K562 (cell line): ENCODE measurements at regions not wholly inside any gene's neighbourhood (a gene's known extent, or its start where the extent isn't known, plus 50 kb on each side); places are given as distances from the start of the nearest gene placed in this dataset.

Source experiments
- ATAC-seq: fragments of 200-7000 bp; cut with Tn5 transposase; 3 replicates; pipeline ENCODE4 v1.9.1; 2020; ENCODE audit warnings: moderate library complexity
- BruUV-seq: library from RNA; stranded (reverse); fragments of 400-500 nt; replicated peaks from 2 replicates; lab custom pipeline; 2021; lab: Mats Ljungman, UMichigan
- CTCF ChIA-PET: fragments of 300-600 bp; formaldehyde crosslinking; extraction: SDS; loops from one replicate; lab custom pipeline; 2021; ENCODE audit warnings: low intra/inter-chr PET ratio; lab: Yijun Ruan, JAX
- POLR2A ChIA-PET: fragments of 300-600, 350-650 bp; sonication (Branson Sonifier 250); formaldehyde crosslinking; extraction: SDS; loops from one replicate; lab custom pipeline; 2021; ENCODE audit warnings: antibody characterized with exemption, inconsistent platforms; lab: Yijun Ruan, JAX
- DNase-seq, 4 experiments: peaks; one replicate each; pipeline versions ENCODE4 v3.0.0 to v3.0.0-alpha.2; 2011 to 2018; ENCODE audit warnings: low spot score in 3 of 4, mixed read lengths in 3 of 4; ENCODE audit errors: extremely low read depth in 1 of 4
- FAIRE-seq: peaks from 2 replicates; lab custom pipeline; 2011; peaks lifted over from hg19 to GRCh38; lab: Jason Lieb, UNC
- H2AFZ ChIP-seq: 2 replicates; pipeline ENCODE4 v1.6.0; 2011; ENCODE audit warnings: low read depth, low read length, control low read depth, inconsistent platforms
- H3K27ac ChIP-seq: fragments of 200-600 bp; 3 replicates; pipeline ENCODE4 v1.8.0; 2011; ENCODE audit warnings: low read depth, mild to moderate bottlenecking, control low read depth, inconsistent platforms, low read length, moderate library complexity, mixed read lengths; ENCODE audit errors: extremely low read depth
- H3K27me3 ChIP-seq, 2 experiments: fragments of 300-600 bp in 1 of 2; 2 replicates in 1 of 2; 3 replicates in 1 of 2; pipeline versions ENCODE4 v1.6.0 to v1.8.0; 2011; ENCODE audit warnings: inconsistent platforms in 2 of 2, low read length in 2 of 2, mild to moderate bottlenecking in 1 of 2, mixed read lengths in 1 of 2, moderate library complexity in 1 of 2; ENCODE audit not compliant: control insufficient read depth in 2 of 2, insufficient read depth in 2 of 2
- H3K36me3 ChIP-seq: fragments of 300-600 bp; 3 replicates; pipeline ENCODE4 v1.8.0; 2011; ENCODE audit warnings: mild to moderate bottlenecking, low read length, inconsistent platforms; ENCODE audit not compliant: control insufficient read depth, insufficient read depth
- H3K4me1 ChIP-seq, 2 experiments: fragments of 200-600 bp in 1 of 2; replicated peaks in 1 of 2; 2 replicates in 1 of 2; 3 replicates in 1 of 2; pipeline versions ENCODE4 v1.5.1 to v1.8.0; 2011; ENCODE audit warnings: inconsistent platforms in 2 of 2, low read length in 2 of 2, mild to moderate bottlenecking in 1 of 2, mixed read lengths in 1 of 2, moderate library complexity in 1 of 2; ENCODE audit not compliant: control insufficient read depth in 2 of 2, insufficient read depth in 2 of 2
- H3K4me2 ChIP-seq: 2 replicates; pipeline ENCODE4 v1.6.1; 2011; ENCODE audit warnings: low read length, control low read depth, inconsistent platforms, mixed read lengths; ENCODE audit not compliant: insufficient read depth
- H3K4me3 ChIP-seq: fragments of 200-600 bp; sonication (generic), shearing (Covaris generic); 2 replicates; pipeline ENCODE4 v1.5.1; 2016; ENCODE audit warnings: control low read depth, inconsistent platforms
- H3K79me2 ChIP-seq: fragments of 200-600 bp; 3 replicates; pipeline ENCODE4 v1.8.0; 2011; ENCODE audit warnings: low read length, inconsistent platforms; ENCODE audit not compliant: control insufficient read depth, insufficient read depth
- H3K9ac ChIP-seq, 2 experiments: 2 replicates each; pipeline versions ENCODE4 v1.6.0 to v1.6.1; 2011; ENCODE audit warnings: low read depth in 2 of 2, low read length in 2 of 2, control low read depth in 1 of 2, inconsistent platforms in 1 of 2, mild to moderate bottlenecking in 1 of 2, mixed read lengths in 1 of 2; ENCODE audit not compliant: insufficient read depth in 1 of 2
- H3K9me1 ChIP-seq: one replicate; pipeline ENCODE4 v1.6.0; 2011; ENCODE audit warnings: inconsistent platforms, mild to moderate bottlenecking, low read length, moderate library complexity; ENCODE audit not compliant: control insufficient read depth, insufficient read depth
- H3K9me3 ChIP-seq: replicated peaks from 2 replicates; pipeline ENCODE4 v1.5.1; 2011; ENCODE audit warnings: low read depth, low read length, inconsistent platforms; ENCODE audit not compliant: control insufficient read depth, insufficient read depth
- H4K20me1 ChIP-seq: replicated peaks from 2 replicates; pipeline ENCODE4 v1.6.1; 2011; ENCODE audit warnings: low read length, inconsistent platforms, mixed read lengths; ENCODE audit not compliant: control insufficient read depth, insufficient read depth
- CREM ChIP-seq: IDR thresholded peaks from 2 replicates; pipeline ENCODE4 v1.6.1; 2014; ENCODE audit warnings: antibody characterized with exemption, low read depth
- CUX1 ChIP-seq: fragments of 200-800 bp; sonication (Bioruptor generic); IDR thresholded peaks from 2 replicates; pipeline ENCODE4 v1.6.1; 2016; ENCODE audit warnings: missing genetic modification characterization, missing compliant biosample characterization
- GTF2E2 ChIP-seq: fragments of 200-800 bp; sonication (Bioruptor generic); IDR thresholded peaks from 2 replicates; pipeline ENCODE4 v1.6.1; 2016; ENCODE audit warnings: missing genetic modification characterization, missing compliant biosample characterization
- LCOR ChIP-seq: sonication (generic); formaldehyde crosslinking; IDR thresholded peaks from 2 replicates; pipeline ENCODE4 v1.8.0; 2022; ENCODE audit warnings: mild to moderate bottlenecking, missing genetic modification reagents
- RFX7 ChIP-seq: fragments of 250-450 bp; sonication (Bioruptor Pico); IDR thresholded peaks from 2 replicates; pipeline ENCODE4 v1.5.1; 2021; ENCODE audit warnings: mild to moderate bottlenecking
- TEAD1 ChIP-seq, 2 experiments: fragments of 450-650 bp in 1 of 2; sonication (generic) in 1 of 2; formaldehyde crosslinking; IDR thresholded peaks; 2 replicates each; pipeline versions ENCODE4 v1.4.0 to v1.8.0; 2020 to 2022; ENCODE audit warnings: mild to moderate bottlenecking in 2 of 2, missing genetic modification reagents in 1 of 2
- TEAD2 ChIP-seq: fragments of 450-650 bp; IDR thresholded peaks from 2 replicates; pipeline ENCODE4 v1.6.1; 2016; ENCODE audit warnings: missing genetic modification characterization, control low read depth, missing compliant biosample characterization
- ZBTB12 ChIP-seq: fragments of 250-450 bp; sonication (Bioruptor Pico); IDR thresholded peaks from 2 replicates; pipeline ENCODE4 v1.4.0; 2020
- WGBS: fragments of 100-300 bp; shearing (Covaris generic); methylation state at CpG from one replicate; pipeline ENCODE4 v1.1.6; 2016; ENCODE audit warnings: low coverage, mixed read lengths; ENCODE audit not compliant: insufficient coverage; ENCODE audit errors: missing lambda C conversion rate; 5-methylcytosine and 5-hydroxymethylcytosine counted together
- in situ Hi-C: fragments of 300-500 bp; cut with MboI; formaldehyde crosslinking; loops from 4 replicates; pipeline ENCODE4 v1.15.0; 2018; ENCODE audit warnings: inconsistent platforms, mixed read lengths
- intact Hi-C: fragments of 100-400 bp; cut with micrococcal nuclease; formaldehyde crosslinking; loops from 2 replicates; pipeline ENCODE4 v1.14.2; 2022
- TF ChIP-seq, protein P1 (sequence below), 2 experiments: fragments of 200-800 bp in 1 of 2; sonication (Bioruptor generic) in 1 of 2; sonication (generic) in 1 of 2; formaldehyde crosslinking in 1 of 2; IDR thresholded peaks in 1 of 2; conservative IDR thresholded peaks in 1 of 2; 2 replicates each; pipeline versions ENCODE4 v1.5.0 to v1.6.1; 2016 to 2020; ENCODE audit warnings: missing compliant biosample characterization in 1 of 2, missing genetic modification characterization in 1 of 2, missing genetic modification reagents in 1 of 2
- TF ChIP-seq, protein P2 (sequence below): sonication (generic); formaldehyde crosslinking; IDR thresholded peaks from 2 replicates; pipeline ENCODE4 v1.8.1; 2023; ENCODE audit warnings: mild to moderate bottlenecking, missing genetic modification reagents
- TF ChIP-seq, protein P3 (sequence below): fragments of 450-650 bp; conservative IDR thresholded peaks from 2 replicates; pipeline ENCODE4 v1.6.1; 2016; ENCODE audit warnings: missing genetic modification characterization, low read depth, mild to moderate bottlenecking, missing compliant biosample characterization, moderate library complexity

DNA sequence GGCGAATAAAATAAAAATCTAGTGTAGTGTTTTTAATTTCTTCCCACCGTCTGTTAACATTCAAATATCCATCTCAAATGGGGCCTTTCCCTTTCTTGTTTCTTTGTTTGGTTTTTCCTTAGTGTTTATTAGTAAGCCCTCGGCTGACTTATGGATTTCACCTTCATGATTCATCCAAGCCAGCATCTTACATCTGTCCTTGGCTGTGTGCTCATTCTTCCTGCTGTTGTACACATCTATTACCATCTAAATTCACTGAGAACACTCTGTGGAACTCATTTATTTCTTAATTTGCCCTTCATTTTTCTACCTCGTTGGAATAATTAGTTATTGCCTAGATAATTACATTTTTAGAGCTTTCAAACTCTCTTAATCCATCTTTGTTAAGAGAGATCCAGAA lies 84.9 kb downstream of the SPCS3 start (continued):
- no peak for TF ChIP-seq CREM
- TF ChIP-seq CUX1 (CRISPR knock-in tag), result no peak

- 0% methylated on average over 4 of the region's 4 CpGs for WGBS
- no TSS peak for BruUV-seq
- TF ChIP-seq ZBTB12 (CRISPR knock-in tag) (no peak), RFX7 (CRISPR knock-in tag) (no peak), TEAD1 (CRISPR knock-in tag; IDR thresholded peaks at IDR 0.05) (no peak), LCOR (no peak), TEAD2 (tag) (no peak), GTF2E2 (tag) (no peak)
- TF ChIP-seq, protein P1, sequence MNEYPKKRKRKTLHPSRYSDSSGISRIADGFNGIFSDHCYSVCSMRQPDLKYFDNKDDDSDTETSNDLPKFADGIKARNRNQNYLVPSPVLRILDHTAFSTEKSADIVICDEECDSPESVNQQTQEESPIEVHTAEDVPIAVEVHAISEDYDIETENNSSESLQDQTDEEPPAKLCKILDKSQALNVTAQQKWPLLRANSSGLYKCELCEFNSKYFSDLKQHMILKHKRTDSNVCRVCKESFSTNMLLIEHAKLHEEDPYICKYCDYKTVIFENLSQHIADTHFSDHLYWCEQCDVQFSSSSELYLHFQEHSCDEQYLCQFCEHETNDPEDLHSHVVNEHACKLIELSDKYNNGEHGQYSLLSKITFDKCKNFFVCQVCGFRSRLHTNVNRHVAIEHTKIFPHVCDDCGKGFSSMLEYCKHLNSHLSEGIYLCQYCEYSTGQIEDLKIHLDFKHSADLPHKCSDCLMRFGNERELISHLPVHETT (CRISPR knock-in tag; conservative IDR thresholded peaks at IDR 0.05 in 1 of 2, IDR thresholded peaks at IDR 0.05 in 1 of 2), result no peak
- TF ChIP-seq, protein P2, sequence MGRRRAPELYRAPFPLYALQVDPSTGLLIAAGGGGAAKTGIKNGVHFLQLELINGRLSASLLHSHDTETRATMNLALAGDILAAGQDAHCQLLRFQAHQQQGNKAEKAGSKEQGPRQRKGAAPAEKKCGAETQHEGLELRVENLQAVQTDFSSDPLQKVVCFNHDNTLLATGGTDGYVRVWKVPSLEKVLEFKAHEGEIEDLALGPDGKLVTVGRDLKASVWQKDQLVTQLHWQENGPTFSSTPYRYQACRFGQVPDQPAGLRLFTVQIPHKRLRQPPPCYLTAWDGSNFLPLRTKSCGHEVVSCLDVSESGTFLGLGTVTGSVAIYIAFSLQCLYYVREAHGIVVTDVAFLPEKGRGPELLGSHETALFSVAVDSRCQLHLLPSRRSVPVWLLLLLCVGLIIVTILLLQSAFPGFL (CRISPR knock-in tag), result no peak
- TF ChIP-seq, protein P3, sequence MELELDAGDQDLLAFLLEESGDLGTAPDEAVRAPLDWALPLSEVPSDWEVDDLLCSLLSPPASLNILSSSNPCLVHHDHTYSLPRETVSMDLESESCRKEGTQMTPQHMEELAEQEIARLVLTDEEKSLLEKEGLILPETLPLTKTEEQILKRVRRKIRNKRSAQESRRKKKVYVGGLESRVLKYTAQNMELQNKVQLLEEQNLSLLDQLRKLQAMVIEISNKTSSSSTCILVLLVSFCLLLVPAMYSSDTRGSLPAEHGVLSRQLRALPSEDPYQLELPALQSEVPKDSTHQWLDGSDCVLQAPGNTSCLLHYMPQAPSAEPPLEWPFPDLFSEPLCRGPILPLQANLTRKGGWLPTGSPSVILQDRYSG (tag), result no peak
Observed at GRCh38 chr4:176406297-176406696, 86.5 kb downstream of the SPCS3 start.

More at GRCh38 chr4:176406297-176406696, 86.5 kb downstream of the SPCS3 start:
- H3K9me3 ChIP-seq, result no peaks in the 10 kb centered on the region
- no peak for ATAC-seq
- no peak overlapping the region for H3K27ac ChIP-seq
- in situ Hi-C loops, result no loop called here
- no peak overlapping the region for H3K4me3 ChIP-seq
- no peaks in the 10 kb centered on the region for H3K9me1 ChIP-seq
- intact Hi-C loops, result no loop called here
- H4K20me1 ChIP-seq, result no peaks in the 10 kb centered on the region
- H3K9ac ChIP-seq, result no peak overlapping the region
- H3K4me1 ChIP-seq, result no peaks in the 10 kb centered on the region
- no peaks in the 10 kb centered on the region for H3K27me3 ChIP-seq
- no peak overlapping the region for H3K4me2 ChIP-seq
- no peaks in the 10 kb centered on the region for H3K79me2 ChIP-seq
- FAIRE-seq, result no peak
- POLR2A ChIA-PET, result no interaction called here
- H3K36me3 ChIP-seq, result no peaks in the 10 kb centered on the region
- H2AFZ ChIP-seq, result no peak overlapping the region
- CTCF ChIA-PET, result no interaction called here
- DNase-seq, result no peak
